IPS DF 6.9 (cell line): ENCODE measurements at regions not wholly inside any gene's neighbourhood (a gene's known extent, or its start where the extent isn't known, plus 50 kb on each side); places are given as distances from the start of the nearest gene placed in this dataset.

Source experiments
- DNase-seq: peaks from one replicate; pipeline ENCODE4 v3.0.0-alpha.2; 2013; ENCODE audit warnings: low read depth, low spot score
- H3K27ac ChIP-seq: one replicate; pipeline ENCODE4 v1.5.1; 2013; ENCODE audit warnings: low read length, control low read depth
- H3K27me3 ChIP-seq: 2 replicates; pipeline ENCODE4 v1.6.1; 2013; ENCODE audit warnings: mild to moderate bottlenecking, low read length; ENCODE audit not compliant: control insufficient read depth, insufficient read depth
- H3K36me3 ChIP-seq: 2 replicates; pipeline ENCODE4 v1.6.1; 2013; ENCODE audit warnings: low read length; ENCODE audit not compliant: control insufficient read depth, insufficient read depth
- H3K4me1 ChIP-seq: 2 replicates; pipeline ENCODE4 v1.6.1; 2013; ENCODE audit warnings: low read length; ENCODE audit not compliant: control insufficient read depth, insufficient read depth
- H3K4me3 ChIP-seq: 2 replicates; pipeline ENCODE4 v1.5.1; 2013; ENCODE audit warnings: mild to moderate bottlenecking, low read length
- H3K9me3 ChIP-seq: 2 replicates; pipeline ENCODE4 v1.6.1; 2013; ENCODE audit warnings: low read length, inconsistent platforms; ENCODE audit not compliant: control insufficient read depth, insufficient read depth
- WGBS: extraction: QIAGEN DNeasy Blood & Tissue Kit; methylation state at CpG from one replicate; pipeline ENCODE4 v1.1.7; 2013; ENCODE audit warnings: mixed read lengths, missing lambda C conversion rate; ENCODE audit not compliant: insufficient read length, insufficient coverage; 5-methylcytosine and 5-hydroxymethylcytosine counted together

GRCh38 chr9:91082731-91083130 is 279.0 kb downstream of the AUH start:
- H3K27ac ChIP-seq = no peak overlapping the region
- no peak overlapping the region for H3K4me3 ChIP-seq
- no peaks in the 10 kb centered on the region for H3K36me3 ChIP-seq
- no peak for DNase-seq
- no CpG with 5 or more reads among the region's 4 CpGs for WGBS
- H3K4me1 ChIP-seq = peaks cover under 1% of the 10 kb centered on the region
- no peaks in the 10 kb centered on the region for H3K9me3 ChIP-seq
- no peaks in the 10 kb centered on the region for H3K27me3 ChIP-seq

GRCh38 chr9:91084896-91085516 is 276.7 kb downstream of the AUH start:
- no peak overlapping the region for H3K27ac ChIP-seq
- no CpG with 5 or more reads among the region's 2 CpGs for WGBS
- H3K27me3 ChIP-seq = no peaks in the 10 kb centered on the region
- no peaks in the 10 kb centered on the region; the same call in 1 of the 2 replicates for H3K4me1 ChIP-seq
- no peak overlapping the region for H3K4me3 ChIP-seq
- H3K9me3 ChIP-seq = no peaks in the 10 kb centered on the region
- DNase-seq = no peak
- no peaks in the 10 kb centered on the region for H3K36me3 ChIP-seq

GRCh38 chr9:91085517-91086291 is 276.0 kb downstream of the AUH start:
- Histone ChIP-seq H3K4me1 (no peaks in the 10 kb centered on the region; the same call in 1 of the 2 replicates), H3K4me3 (no peak overlapping the region), H3K27me3 (no peaks in the 10 kb centered on the region), H3K36me3 (no peaks in the 10 kb centered on the region), H3K9me3 (no peaks in the 10 kb centered on the region), H3K27ac (no peak overlapping the region)
- DNase-seq = no peak
- no CpG with 5 or more reads among the region's 2 CpGs for WGBS

- no peak for DNase-seq
These were observed 274.9 kb downstream of the AUH start for GRCh38 chr9:91086657-91087461.

GRCh38 chr9:91087462-91087759 is 274.3 kb downstream of the AUH start:
- no peaks in the 10 kb centered on the region for H3K36me3 ChIP-seq
- H3K27me3 ChIP-seq = no peaks in the 10 kb centered on the region
- DNase-seq = no peak
- H3K27ac ChIP-seq = no peak overlapping the region
- no peak overlapping the region for H3K4me3 ChIP-seq
- no peaks in the 10 kb centered on the region for H3K4me1 ChIP-seq
- no peaks in the 10 kb centered on the region for H3K9me3 ChIP-seq

More at GRCh38 chr9:91086657-91087461, 274.9 kb downstream of the AUH start:
- H3K36me3 ChIP-seq = no peaks in the 10 kb centered on the region
- H3K27ac ChIP-seq = no peak overlapping the region
- H3K9me3 ChIP-seq = no peaks in the 10 kb centered on the region
- H3K27me3 ChIP-seq = no peaks in the 10 kb centered on the region
- H3K4me3 ChIP-seq = no peak overlapping the region
- no peaks in the 10 kb centered on the region for H3K4me1 ChIP-seq

GRCh38 chr9:91089405-91090129 is 272.2 kb downstream of the AUH start:
- Histone ChIP-seq H3K27ac (no peak overlapping the region), H3K9me3 (no peaks in the 10 kb centered on the region), H3K4me3 (no peak overlapping the region), H3K27me3 (no peaks in the 10 kb centered on the region), H3K4me1 (no peaks in the 10 kb centered on the region), H3K36me3 (no peaks in the 10 kb centered on the region)
- DNase-seq = peak; percentile 9
- no CpG with 5 or more reads among the region's 6 CpGs for WGBS

- no peak overlapping the region for H3K4me3 ChIP-seq
- H3K4me1 ChIP-seq = no peaks in the 10 kb centered on the region
- no peaks in the 10 kb centered on the region for H3K27me3 ChIP-seq
- no peak overlapping the region for H3K27ac ChIP-seq
- no peak for DNase-seq
- H3K36me3 ChIP-seq = no peaks in the 10 kb centered on the region
- H3K9me3 ChIP-seq = no peaks in the 10 kb centered on the region
- WGBS = no CpG with 5 or more reads among the region's 5 CpGs
These were observed 271.6 kb downstream of the AUH start for GRCh38 chr9:91090130-91090410.

GRCh38 chr9:91092214-91092613 is 269.5 kb downstream of the AUH start:
- no peak overlapping the region for H3K27ac ChIP-seq

GRCh38 chr9:91094324-91095088 is 267.2 kb downstream of the AUH start:
- DNase-seq = no peak
- no peaks in the 10 kb centered on the region for H3K4me1 ChIP-seq
- H3K36me3 ChIP-seq = no peaks in the 10 kb centered on the region
- no peak overlapping the region for H3K4me3 ChIP-seq
- no peaks in the 10 kb centered on the region for H3K27me3 ChIP-seq
- no peaks in the 10 kb centered on the region for H3K9me3 ChIP-seq
- no CpG with 5 or more reads among the region's 1 CpG for WGBS
- H3K27ac ChIP-seq = no peak overlapping the region

More at GRCh38 chr9:91092214-91092613, 269.5 kb downstream of the AUH start:
- no peak for DNase-seq
- H3K36me3 ChIP-seq = no peaks in the 10 kb centered on the region
- H3K4me1 ChIP-seq = no peaks in the 10 kb centered on the region
- H3K27me3 ChIP-seq = no peaks in the 10 kb centered on the region
- H3K4me3 ChIP-seq = no peak overlapping the region
- WGBS = no CpG with 5 or more reads among the region's 1 CpG
- H3K9me3 ChIP-seq = no peaks in the 10 kb centered on the region
